HG02852 (cell line): ENCODE measurements at regions not wholly inside any gene's neighbourhood (a gene's known extent, or its start where the extent isn't known, plus 50 kb on each side); places are given as distances from the start of the nearest gene placed in this dataset.

Source experiments
- ATAC-seq: cut with Tn5 transposase; IDR thresholded peaks from one replicate; pipeline ENCODE4 v1.9.1; 2021; ENCODE audit warnings: mild to moderate bottlenecking, moderate library complexity; ENCODE audit not compliant: unreplicated experiment

DNA sequence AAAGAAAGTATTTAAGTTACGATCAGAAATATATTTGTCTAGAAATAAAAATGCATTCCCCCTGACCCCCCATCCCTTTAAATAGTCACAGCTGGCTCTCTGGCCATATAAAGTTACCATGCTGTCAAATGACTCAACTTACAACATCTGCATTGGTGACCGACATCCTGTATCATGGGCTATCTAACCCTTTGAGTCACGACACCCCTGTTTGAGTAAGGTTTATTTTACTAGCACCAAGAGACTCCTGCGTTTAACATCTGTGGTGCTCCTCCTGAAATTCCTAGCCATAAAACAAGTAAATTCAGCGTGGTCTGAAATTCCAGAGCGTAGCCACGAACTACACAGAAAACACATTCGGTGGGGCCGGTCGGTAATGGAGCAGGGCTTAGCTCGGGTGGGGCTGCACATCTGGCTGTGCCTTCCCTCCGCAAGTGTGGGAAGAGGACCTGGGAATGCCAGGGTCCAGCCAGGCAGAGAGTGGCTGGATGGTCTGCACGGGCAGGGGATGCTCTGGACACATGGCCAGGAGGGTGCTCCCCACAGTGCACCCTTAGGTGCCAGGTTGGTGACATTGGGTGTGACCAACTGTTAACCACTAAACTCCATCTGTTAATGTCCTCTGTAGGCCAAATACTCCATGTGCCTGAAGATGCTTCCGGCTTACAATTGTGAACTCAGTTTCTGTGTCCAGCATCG lies 53.0 kb upstream of the CLDN14 start:
- no peak for ATAC-seq

DNA sequence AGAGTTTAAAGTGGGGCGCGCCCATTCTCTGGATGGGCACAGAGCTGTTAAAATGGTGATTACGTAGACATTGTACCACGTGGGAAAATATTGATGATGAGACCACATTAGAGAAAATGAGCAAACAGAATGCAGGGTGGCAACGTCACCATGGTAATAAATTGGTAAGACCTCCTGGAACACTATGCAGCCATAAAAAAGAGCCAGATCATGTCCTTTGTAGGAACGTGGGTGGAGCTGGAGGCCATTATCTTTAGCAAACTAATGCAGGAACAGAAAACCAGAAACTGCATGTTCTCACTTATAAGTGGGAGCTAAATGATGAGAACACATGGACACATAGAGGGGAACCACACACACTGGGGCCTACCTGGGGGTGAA lies 53.5 kb upstream of the CLDN14 start:
- ATAC-seq = no peak

GRCh38 chr21:36534656-36535055 lies 54.7 kb upstream of the CLDN14 start:
- no peak for ATAC-seq

- peak; percentile 81 for ATAC-seq
These were observed 55.8 kb upstream of the CLDN14 start for GRCh38 chr21:36535618-36536241.

DNA sequence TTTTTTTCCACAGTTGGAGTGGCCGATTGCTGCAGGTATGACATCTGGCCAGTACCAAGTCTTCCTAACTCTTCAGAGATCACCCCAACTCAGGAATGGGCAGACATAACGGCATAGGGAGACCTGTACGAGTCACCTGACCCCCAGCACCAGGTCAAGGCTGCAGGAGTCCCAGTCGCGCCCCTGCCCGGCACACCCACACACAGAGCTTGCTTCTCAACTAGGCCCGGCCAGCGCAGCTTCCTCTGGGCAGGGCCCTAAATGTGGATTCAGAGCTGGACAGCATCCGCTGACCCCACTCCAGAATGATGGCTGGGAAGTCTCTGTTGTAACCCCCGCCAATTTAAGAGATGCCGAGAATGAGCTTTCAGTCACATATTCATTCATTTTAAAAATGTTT lies 58.8 kb upstream of the CLDN14 start:
- ATAC-seq = no peak

DNA sequence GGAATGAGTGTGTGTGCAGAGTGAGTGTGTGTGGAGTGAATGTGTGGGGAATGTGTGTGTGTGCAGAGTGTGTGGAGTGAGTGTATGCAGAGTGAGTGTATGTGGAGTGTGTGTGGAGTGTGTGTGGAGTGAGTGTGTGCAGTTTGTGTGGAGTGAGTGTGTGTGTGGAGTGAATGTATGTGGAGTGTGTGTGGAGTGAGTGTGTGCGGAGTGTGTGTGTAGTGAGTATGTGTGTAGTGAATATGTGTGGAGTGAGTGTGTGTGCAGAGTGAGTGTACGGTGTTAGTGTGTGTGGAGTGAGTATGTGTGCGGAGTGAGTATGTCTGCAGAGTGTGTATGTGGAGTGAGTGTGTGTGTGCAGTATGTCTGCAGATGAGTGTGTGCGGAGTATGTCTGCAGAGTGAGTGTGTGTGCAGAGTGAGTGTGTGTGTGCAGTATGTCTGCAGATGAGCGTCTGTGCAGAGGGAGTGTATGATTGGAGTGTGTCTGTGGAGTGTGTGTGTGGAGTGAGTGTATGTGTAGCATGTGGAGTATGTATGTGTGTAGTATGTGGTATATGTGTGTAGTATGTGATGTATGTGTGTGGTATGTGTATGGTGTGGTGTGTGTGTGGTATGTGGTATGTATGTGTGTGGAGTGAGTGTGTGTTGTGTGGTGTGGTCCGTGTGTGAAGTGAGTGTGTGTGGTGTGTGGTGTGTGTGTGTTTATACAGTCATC lies 59.7 kb upstream of the CLDN14 start:
- ATAC-seq = no peak

DNA sequence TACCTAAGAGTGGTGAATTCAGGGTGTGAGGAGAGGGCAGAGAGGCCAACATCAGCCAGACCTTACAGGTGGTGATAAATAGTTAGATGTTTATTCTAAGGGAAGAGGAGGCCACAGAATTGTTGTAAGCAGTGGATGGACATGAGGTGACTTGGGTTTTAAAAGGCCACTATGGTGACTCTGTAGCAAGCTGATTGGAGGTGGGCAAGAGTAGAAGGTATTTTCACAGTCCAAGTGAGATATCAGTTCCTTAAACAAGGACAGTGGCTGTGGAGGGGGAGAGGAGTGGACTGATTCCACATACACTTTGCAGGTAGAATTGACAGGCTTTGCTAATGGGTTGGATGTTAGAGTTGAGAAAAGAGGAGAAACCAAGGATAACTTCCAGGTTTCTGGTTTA lies 60.8 kb upstream of the CLDN14 start:
- no peak for ATAC-seq

- ATAC-seq = no peak
These were observed 61.8 kb upstream of the CLDN14 start for GRCh38 chr21:36541721-36542139.

DNA sequence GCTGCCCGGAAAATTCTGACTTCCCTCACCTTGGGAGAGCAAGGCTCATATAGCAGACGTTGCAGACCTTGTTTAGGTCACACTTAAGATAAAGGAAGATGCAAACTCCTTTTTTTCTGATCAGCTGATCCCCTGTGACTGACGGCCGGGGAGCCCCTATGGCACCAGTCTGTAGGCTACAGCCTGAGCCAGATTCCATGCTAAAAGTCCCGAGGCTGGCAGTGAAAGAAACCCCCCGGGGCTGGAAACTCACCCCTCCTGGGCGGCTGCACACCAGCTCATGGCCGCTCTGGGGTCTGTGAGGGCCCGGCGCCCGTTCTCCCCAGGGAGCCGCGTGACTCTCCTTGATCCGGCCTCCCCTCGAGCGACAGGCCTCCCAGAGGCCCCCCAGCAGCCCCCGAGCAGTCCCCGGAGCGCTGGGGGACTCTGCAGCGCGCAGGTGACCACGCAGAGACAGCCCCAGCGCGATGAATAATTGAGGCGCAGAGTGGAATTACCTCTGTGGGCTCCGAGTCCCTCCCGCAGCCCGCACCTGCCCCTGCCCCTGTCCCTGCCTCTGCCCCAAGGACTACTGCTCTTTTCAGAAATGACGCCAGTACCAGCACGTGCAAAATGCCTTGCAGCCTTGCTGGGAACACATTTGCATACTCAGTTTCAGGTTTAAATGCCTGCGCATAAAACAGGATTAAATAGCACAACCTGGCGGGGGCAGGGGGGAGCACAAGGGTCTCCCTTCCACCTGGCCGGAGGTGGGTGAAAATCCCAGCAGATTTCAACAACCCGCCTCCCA lies 62.6 kb upstream of the CLDN14 start:
- peak; percentile 76 for ATAC-seq

DNA sequence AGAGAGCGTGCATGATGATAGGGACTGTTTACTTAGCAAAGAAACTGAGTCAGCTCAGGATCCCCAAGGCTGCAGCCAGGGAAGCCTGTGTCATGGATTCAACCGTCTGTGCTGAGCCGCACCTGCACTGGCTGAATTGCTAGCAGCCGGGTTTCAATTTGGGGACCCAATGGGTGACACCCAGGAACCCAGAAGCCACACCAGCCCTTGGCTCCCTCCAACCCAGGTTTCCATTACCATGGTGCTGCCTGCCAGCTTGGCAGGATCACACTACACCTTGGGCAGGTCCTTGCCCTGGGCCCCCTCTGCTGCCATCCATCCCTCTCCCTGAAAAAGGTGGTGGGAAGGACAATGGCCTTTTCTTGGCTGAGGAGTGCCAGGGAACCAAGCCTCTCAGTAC lies 64.0 kb upstream of the CLDN14 start:
- ATAC-seq = no peak

DNA sequence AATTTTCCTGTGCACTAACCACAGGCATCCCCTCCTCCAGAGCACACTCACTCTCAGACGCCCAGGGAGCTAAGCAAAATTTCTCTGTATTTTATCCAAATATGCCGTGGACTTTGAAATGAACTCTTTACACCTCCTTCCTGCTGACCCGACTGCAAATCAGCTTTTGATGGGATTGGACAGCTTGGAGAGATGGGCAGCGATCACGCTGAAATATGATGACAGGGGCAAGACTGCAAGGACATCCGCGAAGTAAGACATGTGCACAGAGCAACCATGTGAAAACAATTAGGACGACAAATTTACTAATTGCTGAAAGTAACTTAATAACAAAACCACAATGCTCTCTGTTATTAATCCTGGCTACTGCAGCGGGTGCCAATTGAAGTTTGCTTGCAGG lies 64.6 kb upstream of the CLDN14 start:
- no peak for ATAC-seq

DNA sequence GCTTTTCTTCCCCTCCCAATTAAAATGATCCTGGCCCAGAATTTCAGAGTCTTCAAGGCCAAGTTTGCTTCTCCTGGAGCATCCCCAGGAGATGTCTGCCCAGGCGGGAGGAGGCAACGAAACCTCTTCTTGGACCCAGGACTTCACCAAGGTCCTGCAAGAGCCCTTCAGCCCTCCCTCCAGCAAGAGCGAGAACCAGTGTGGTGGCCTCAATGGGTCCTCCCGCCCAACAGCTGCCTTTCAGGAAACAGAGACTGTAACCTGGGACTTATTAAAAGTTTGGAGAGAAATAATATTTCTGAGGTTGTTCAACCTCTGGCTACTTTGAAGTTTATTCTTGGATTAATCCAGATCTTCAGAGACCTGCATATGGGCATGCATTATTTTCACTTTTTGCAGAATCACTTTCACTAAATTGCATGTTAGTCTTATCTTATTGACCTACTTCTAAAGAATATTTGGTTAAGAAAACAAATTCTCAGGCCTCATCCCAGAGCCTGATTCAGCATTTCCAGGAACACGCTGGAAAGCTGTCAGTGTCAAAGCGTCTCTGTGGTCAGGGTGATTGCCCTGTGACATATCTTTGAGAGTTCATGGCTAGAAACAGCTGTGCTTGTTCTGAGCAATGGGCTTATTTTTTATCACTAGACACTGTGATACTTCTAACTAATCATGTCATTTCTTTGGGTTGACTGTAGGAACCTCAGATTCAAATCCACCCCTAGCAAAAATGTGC lies 66.0 kb upstream of the CLDN14 start:
- no peak for ATAC-seq

DNA sequence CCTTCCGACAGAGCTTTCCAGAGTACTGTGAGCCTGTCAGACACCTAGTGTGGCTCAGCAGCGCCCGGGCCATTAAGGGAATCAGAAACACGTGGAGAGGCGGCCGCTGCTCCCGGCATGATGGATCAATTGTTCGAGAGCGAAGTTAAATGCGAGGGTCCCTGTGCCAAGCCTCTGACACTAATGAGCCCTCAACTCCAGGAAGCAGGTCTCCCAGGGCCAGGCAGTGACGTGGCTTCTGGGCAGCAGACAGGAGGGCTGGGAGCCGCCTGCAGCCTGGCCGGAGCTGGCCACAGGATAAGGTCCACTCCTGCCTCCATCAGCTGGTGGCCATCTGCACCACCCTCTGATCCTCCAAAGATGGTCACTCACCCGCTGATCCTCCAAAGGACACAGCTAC lies 67.5 kb upstream of the CLDN14 start:
- ATAC-seq = no peak

DNA sequence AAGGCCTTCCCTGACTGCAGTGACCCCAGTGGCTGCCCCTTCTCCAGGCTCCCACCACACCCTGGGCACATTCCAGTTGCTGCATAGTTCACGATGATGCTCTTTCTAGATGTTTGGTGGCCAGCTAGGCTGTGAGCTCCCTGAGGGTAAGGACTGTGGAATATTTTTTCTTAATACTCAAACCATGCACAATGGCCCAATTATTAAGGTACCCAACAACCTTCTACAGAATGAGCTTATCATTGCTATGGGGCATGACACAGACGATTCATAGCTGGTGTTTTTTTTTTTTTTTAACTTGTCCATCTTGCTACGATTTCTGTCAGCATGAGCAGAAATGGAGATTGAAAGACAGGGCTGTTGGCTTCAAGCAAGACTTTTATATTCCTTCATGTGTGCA lies 68.9 kb upstream of the CLDN14 start:
- no peak for ATAC-seq

DNA sequence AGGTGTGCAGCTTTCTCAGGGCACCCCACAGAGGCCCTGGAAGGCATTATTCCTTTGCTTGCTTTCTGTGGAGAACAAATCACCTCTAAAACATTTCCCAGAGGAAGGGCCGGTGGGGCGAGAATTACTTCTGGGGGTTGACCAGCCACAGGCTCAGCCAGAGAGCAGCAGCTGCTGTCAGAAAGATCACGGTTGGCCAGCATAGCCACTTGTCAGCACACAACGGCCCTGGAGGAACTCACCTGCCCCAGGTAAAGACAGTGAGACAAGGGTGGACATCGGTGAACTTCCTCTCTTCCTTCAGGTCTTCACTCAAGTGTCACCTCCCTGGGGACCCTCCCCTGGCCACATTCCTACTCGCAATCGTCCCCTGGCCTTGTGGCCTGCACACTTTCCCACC lies 69.5 kb upstream of the CLDN14 start:
- ATAC-seq = no peak

GRCh38 chr21:36550761-36551160 lies 70.8 kb upstream of the CLDN14 start:
- ATAC-seq = no peak

GRCh38 chr21:36551321-36551720 lies 71.4 kb upstream of the CLDN14 start:
- no peak for ATAC-seq

DNA sequence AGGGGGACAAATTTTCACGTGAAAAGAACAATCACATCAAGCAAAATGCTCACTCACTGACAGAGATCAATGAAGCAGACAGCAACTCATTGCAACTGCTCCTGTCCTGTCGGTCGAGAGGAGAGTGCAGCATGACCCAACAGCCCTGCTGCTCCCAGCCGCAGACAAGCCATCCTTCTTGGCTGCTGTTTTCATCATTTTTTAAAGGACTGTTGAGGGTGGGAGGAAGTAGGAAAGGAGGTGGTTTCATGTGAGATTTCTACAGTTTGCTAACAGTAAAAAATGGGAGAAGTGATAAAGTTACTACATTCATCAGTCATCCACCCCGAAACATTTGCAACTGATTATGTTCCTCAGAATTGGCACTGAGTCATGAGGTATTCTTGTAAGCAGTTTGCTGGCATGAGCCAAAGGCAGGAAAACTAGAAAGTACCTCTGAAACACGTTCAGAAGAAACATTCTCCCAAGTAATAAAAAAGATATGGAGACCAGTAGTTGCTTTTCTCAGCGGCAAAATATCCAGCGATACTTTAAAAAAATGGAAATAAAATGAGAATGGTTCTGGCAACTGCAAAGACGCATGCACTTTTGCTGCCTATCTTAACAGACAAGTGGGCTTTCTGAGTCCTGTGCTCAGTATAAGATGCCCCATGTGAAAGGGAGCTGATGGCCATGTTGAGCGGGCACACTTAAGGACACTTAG lies 72.0 kb upstream of the CLDN14 start:
- ATAC-seq = no peak

DNA sequence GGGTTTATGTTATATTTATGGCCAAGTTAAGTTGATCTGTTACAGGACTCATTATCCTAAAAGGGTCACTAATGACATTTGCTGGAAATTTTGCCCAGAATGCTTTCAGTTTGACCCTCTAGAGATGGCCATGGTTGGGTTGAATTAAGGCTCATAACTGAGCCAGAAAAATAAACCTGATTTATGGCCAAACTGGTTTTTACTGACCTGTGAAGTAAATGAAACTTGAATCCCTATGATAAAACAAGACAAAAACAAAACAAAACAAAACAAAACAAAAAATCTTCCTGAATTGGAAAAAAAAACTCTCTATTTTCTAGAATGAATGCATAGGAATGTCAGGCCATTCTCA lies 72.5 kb upstream of the CLDN14 start:
- no peak for ATAC-seq

- ATAC-seq = no peak
These were observed 73.5 kb upstream of the CLDN14 start for GRCh38 chr21:36553406-36553805.
